IPS-20b (cell line): ENCODE measurements at regions not wholly inside any gene's neighbourhood (a gene's known extent, or its start where the extent isn't known, plus 50 kb on each side); places are given as distances from the start of the nearest gene placed in this dataset.
"Not testable (repeated sequence)": the region's sequence is repeated elsewhere in the genome, so short reads cannot be mapped to it uniquely, and the experiment has no call there.

Experiments used
- H3K27ac ChIP-seq: one replicate; pipeline ENCODE4 v1.5.1; 2013; ENCODE audit warnings: low read length
- H3K27me3 ChIP-seq: 2 replicates; pipeline ENCODE4 v1.6.1; 2013; ENCODE audit warnings: mild to moderate bottlenecking, low read length, inconsistent platforms; ENCODE audit not compliant: insufficient read depth
- H3K36me3 ChIP-seq: 2 replicates; pipeline ENCODE4 v1.6.1; 2013; ENCODE audit warnings: low read depth, mild to moderate bottlenecking, inconsistent platforms, low read length, moderate library complexity; ENCODE audit not compliant: insufficient read depth
- H3K4me1 ChIP-seq: 2 replicates; pipeline ENCODE4 v1.6.1; 2013; ENCODE audit warnings: mild to moderate bottlenecking, control low read depth, inconsistent platforms, low read length, moderate library complexity; ENCODE audit not compliant: insufficient read depth
- H3K4me3 ChIP-seq: 2 replicates; pipeline ENCODE4 v1.5.1; 2013; ENCODE audit warnings: mild to moderate bottlenecking, low read length, inconsistent platforms
- H3K9ac ChIP-seq: 2 replicates; pipeline ENCODE4 v1.6.1; 2013; ENCODE audit warnings: low read depth, mild to moderate bottlenecking, inconsistent platforms, low read length, moderate library complexity
- H3K9me3 ChIP-seq: 2 replicates; pipeline ENCODE4 v1.6.1; 2013; ENCODE audit warnings: mild to moderate bottlenecking, low read depth, low read length, inconsistent platforms; ENCODE audit not compliant: insufficient read depth

DNA sequence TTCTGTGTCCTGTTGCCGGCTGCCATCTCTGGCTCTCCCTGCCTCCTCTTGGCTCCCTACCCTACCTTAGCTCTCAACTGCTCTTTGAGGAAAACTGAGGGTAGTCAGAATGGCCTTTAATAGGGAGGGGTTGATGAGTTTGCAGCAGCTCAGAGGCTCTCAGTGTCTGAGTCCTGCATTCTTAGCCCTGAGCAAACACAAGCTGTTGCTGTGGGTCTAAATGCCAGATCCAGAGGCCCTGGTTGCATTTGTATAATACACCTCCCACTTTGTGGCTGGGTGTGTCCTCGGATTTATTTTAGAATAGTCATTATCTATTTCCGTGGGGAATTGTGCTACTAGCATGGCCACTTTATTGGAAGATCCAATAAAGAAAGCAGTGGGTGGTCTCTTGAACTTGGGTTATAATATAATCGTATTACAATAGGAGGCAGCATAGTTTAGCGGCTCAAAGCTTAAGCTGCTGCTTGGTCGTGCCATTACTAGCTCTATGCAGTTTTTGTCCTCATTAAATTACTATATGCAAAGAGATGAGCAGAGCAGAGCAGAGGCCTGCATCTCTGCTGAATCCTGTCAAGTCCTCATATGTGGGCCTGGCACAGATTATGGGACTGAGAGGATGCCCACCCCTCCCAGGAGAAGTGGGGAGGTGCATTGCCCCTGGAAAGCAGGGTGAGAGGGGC, 175.5 kb downstream of the BCL2L11 start:
- H3K27me3 ChIP-seq, H3K27ac ChIP-seq, H3K36me3 ChIP-seq, H3K4me3 ChIP-seq, H3K9me3 ChIP-seq, H3K9ac ChIP-seq, H3K4me1 ChIP-seq: not testable (repeated sequence)

DNA sequence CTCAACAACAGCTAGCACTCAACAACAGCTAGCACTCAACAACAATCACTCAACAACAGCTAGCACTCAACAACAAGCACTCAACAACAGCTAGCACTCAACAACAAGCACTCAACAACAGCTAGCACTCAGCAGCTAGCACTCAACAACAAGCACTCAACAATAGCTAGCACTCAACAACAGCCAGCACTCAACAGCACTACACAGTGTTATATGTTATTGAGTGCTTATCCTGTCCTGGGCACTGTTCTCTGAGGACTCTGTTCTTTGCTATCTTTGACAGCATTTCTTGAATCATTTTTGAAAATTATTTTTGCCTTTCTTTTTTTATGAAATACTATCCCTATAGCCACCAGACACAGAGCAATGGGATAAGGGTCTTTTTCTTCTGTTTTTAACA, 176.4 kb downstream of the BCL2L11 start:
- H3K4me1 ChIP-seq, H3K4me3 ChIP-seq, H3K36me3 ChIP-seq, H3K9ac ChIP-seq, H3K9me3 ChIP-seq, H3K27me3 ChIP-seq, H3K27ac ChIP-seq: not testable (repeated sequence)

DNA sequence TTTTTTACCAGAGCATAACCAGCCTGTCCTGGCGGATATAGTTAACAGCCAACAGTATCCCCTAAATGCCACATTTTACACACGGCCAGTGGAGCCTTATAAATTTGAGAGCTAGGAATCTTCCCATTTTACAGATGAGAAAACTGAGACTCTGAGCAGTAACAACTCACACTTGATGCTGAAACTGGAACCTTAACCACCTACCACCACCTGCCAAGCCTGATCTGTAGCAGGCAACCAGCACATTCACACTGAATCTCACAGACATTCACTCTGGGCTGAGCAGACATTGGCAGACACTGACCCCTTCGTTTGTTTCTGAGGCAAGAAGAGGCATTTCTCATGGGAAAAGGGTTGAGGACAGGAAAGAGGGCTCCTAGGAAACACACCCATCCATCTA, 178.2 kb downstream of the BCL2L11 start:
- not testable (repeated sequence) for H3K4me1 ChIP-seq, H3K9me3 ChIP-seq, H3K36me3 ChIP-seq, H3K9ac ChIP-seq, H3K27me3 ChIP-seq, H3K27ac ChIP-seq, H3K4me3 ChIP-seq

DNA sequence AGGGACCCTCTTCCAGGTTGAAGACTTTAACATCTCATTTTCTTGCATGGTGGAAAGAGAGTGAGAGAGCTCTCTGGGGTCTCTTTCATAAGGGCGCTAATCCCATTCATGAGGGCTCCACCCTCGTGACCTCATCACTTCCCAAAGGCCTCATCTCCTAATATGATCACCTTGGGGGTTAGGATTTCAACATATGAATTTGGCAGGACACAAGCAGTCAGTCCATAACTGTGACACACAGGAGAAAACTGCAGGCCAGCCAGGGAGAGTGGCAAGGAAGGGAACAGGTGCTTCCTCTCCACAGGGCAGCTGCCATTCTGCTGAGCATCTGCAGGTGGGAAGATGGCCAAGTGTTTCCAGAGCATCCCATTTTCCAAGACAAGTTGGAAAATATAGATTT, 178.9 kb downstream of the BCL2L11 start:
- H3K9me3 ChIP-seq, H3K36me3 ChIP-seq, H3K4me1 ChIP-seq, H3K9ac ChIP-seq, H3K4me3 ChIP-seq, H3K27me3 ChIP-seq, H3K27ac ChIP-seq: not testable (repeated sequence)

DNA sequence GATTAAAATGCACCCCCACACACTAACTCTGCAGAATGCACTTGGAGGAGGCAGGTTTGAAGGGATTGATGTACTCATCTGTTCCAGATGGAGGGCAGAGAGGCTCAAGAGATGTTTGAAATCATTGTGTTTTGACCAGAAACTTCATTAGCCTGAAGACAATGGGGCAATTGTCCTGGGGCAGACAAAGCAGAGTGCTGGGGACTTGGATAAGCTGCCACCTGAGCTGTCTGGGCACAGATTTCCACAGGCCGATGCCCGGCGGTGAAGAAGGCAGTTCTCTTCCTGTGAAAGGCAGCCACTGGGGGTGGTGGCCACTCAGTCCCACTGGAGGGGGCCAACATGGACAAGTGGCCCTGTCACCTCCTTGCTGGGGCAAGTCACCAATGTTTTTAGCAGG, 181.0 kb downstream of the BCL2L11 start:
- not testable (repeated sequence) for H3K4me3 ChIP-seq, H3K27ac ChIP-seq, H3K4me1 ChIP-seq, H3K36me3 ChIP-seq, H3K9me3 ChIP-seq, H3K9ac ChIP-seq, H3K27me3 ChIP-seq

DNA sequence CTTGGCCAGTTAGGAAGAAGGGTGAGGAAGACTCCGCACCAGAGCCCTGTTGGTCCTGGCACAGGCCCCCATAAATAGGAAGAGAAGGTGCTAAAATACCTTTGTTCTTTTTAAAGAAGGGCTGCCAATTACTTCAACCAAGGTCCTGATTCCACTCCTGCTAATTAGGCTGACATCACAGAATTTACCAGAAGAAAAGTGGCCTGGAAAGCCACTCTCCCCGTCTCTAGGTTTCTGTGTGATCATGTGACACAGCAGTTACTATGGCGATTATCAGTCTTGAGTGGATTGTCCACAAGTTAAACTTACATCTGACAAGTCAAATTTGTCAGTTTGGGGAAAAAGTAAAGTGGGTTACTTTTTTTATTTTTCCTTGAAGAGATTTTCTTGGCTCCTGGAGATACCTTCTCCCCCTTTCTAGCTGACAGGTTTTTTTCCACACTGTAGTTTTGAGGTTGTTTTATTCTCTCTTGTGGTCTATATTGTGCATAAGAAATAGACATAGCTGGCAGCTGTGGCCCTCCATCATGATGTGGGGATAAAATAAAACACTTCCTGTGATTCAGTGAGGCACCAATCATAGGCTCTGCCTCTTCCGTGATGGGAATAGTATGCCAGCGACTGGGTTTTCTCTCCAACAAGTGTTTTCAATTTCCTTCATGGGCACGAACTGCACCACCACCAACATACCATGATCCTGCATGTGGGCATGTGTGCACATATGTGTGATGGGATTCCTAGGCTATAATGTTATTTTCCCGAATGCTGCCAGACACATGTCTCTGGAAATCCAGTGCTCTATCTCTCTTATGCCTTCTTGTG, 181.9 kb downstream of the BCL2L11 start:
- not testable (repeated sequence) for H3K36me3 ChIP-seq, H3K9ac ChIP-seq, H3K27me3 ChIP-seq, H3K27ac ChIP-seq, H3K4me1 ChIP-seq, H3K4me3 ChIP-seq, H3K9me3 ChIP-seq

DNA sequence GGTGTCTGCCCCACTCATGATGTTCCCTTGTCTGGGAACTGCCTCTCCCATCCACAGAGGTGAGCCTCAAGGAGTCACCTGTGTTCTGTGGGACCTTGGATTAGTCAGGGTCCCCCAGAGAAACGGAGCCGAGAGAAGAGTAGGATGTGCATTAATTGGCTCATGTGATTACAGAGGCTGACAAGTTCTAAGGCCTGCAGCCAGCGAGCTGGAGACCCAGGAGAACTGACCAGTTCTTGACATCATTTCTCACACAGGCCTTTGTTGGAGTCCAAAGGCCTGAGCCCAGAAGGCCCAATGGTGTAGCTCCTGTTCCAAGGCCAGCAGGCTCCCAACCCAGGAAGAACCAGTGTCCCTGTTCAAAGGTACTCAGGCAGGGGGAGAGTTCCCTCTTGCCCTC, 186.6 kb downstream of the BCL2L11 start:
- H3K4me1 ChIP-seq, H3K9ac ChIP-seq, H3K4me3 ChIP-seq, H3K27ac ChIP-seq, H3K36me3 ChIP-seq, H3K9me3 ChIP-seq, H3K27me3 ChIP-seq: not testable (repeated sequence)

DNA sequence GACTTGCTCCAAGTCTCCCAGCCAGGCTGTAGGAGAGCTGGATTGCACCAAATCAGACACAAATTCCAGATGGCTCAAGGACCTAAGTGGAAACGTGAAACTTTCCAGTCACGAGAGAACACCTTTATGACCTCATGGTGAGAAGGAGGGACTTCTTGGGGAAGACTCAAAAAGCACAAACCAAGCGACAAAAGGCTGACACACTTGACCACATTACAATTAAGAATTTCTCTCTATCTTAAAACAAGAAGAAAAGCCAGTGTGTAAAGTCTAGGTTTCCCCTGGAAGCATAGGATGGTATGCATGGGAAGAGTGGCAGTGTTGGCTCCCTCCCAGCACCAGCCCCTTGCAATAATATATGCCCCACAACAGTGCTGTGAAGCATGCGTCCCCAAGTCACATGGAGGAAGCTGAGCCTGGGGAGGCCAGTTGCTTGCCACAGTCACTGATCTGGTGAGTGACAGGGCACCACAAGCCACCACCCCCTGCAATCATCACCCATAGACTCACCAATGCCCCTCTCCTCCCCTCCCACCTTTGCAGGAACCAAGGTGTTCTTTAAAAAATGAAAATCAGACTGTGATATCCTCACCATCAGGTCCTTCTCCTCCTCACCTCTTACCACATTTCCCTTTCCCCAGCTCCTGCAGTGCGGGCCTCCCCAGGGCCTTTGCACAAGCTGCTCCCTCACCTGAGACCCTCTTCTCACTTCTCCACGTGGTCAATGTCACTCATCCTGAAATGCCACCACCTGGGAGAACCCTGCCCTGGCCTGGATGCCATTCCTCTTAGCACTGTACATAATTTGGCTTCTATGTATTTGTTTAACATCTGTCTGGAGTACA, 188.7 kb downstream of the BCL2L11 start:
- H3K27me3 ChIP-seq, H3K4me1 ChIP-seq, H3K27ac ChIP-seq, H3K36me3 ChIP-seq, H3K4me3 ChIP-seq, H3K9me3 ChIP-seq, H3K9ac ChIP-seq: not testable (repeated sequence)

DNA sequence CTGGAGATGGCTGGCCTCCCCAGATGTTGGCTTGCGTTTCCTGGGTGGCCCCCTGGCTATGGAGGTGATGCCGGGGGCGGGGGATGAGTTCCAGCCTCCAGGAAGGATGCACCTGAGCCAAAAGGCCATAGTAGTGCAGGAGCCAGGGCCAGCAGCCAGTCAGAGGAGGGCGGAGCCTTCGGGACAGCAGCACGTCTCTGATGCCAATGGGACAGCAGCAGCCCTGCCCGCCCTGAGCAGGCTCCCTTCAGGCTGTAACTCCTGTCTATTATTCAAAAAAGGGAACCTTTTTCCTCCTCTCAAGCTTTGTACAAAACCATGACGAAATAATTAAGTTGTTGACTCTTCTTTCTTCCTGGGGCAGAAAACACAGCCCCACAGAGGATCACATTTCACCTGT, 189.7 kb downstream of the BCL2L11 start:
- H3K27me3 ChIP-seq, H3K9me3 ChIP-seq, H3K4me3 ChIP-seq, H3K9ac ChIP-seq, H3K36me3 ChIP-seq, H3K27ac ChIP-seq, H3K4me1 ChIP-seq: not testable (repeated sequence)

DNA sequence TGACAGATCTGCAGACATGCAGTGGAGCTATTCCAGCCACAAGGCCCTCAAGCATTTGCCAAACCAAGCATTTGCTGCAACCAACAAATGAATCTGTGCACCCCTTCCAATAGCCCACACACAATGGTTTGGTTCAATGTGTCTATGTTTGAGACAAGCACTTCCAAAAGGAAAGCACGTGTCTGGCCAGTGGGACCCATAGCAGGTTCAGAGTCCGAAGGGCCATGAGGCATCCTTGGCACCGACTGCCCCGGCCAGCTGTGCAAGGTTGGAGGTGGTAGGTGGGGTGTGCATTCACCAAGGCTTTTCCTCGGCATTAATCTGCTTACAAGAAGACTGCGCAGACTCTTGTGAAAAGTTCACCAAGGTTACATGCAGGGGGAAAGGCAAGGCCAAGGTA, 190.9 kb downstream of the BCL2L11 start:
- H3K27ac ChIP-seq, H3K9me3 ChIP-seq: not testable (repeated sequence)

DNA sequence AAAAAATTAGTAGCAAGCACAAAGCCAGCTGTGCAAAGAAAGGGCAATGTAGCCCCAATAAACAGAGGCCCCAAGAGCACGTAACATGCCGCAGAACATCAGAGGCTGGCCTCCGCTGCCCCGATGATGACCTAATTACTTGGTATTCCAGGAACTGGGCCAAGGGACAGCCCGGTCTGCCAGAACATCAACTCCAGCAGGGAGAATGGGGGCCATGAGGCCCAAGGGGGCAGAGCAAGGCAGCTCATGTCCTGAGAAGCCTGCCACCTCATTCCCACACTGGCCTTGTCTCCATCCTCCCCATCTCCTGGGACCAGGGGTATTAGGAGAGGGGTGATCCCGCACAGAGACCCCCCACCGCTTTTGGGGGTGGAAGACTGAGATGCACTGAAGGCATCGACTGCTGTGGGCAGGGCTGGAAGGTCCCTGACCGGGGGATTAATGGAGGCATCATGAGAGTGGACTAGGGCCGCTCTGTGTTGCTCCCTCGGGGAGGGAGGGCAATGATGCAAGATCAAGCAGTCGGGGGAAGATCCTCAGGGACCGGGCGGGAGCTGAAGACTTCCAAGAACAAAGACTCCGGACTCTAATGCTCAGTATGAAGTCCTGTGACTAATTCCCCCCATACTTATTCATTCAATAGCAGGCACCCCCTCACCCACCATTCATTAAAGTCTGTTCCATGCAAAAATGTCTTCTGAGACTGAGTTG, 192.3 kb downstream of the BCL2L11 start:
- H3K27me3 ChIP-seq, H3K27ac ChIP-seq, H3K4me3 ChIP-seq, H3K9ac ChIP-seq, H3K9me3 ChIP-seq, H3K4me1 ChIP-seq, H3K36me3 ChIP-seq: not testable (repeated sequence)

More for the DNA sequence above, 190.9 kb downstream of the BCL2L11 start:
- H3K9ac ChIP-seq, H3K36me3 ChIP-seq, H3K4me1 ChIP-seq, H3K27me3 ChIP-seq, H3K4me3 ChIP-seq: not testable (repeated sequence)
